Skeletal muscle satellite cell (primary cell): ENCODE measurements at regions not wholly inside any gene's neighbourhood (a gene's known extent, or its start where the extent isn't known, plus 50 kb on each side); places are given as distances from the start of the nearest gene placed in this dataset.
"Not testable (repeated sequence)": the region's sequence is repeated elsewhere in the genome, so short reads cannot be mapped to it uniquely, and the experiment has no call there.

ENCODE experiments used
- H3K27me3 ChIP-seq: 2 replicates; pipeline ENCODE4 v1.7.0; 2013; ENCODE audit warnings: low read length; ENCODE audit not compliant: control insufficient read depth, insufficient read depth
- H3K36me3 ChIP-seq: 2 replicates; pipeline ENCODE4 v1.7.0; 2013; ENCODE audit warnings: mild to moderate bottlenecking, control low read depth, low read length; ENCODE audit not compliant: insufficient read depth
- H3K4me1 ChIP-seq: 2 replicates; pipeline ENCODE4 v1.7.0; 2013; ENCODE audit warnings: low read length; ENCODE audit not compliant: control insufficient read depth, insufficient read depth
- H3K4me2 ChIP-seq: 2 replicates; pipeline ENCODE4 v1.7.0; 2013; ENCODE audit warnings: mild to moderate bottlenecking, low read length
- H3K4me3 ChIP-seq: 2 replicates; pipeline ENCODE4 v1.7.0; 2013; ENCODE audit warnings: low read length
- H3K9ac ChIP-seq: 2 replicates; pipeline ENCODE4 v1.7.0; 2013; ENCODE audit warnings: mild to moderate bottlenecking, low read depth, low read length, moderate library complexity
- H3K9me3 ChIP-seq: replicated peaks from 2 replicates; pipeline ENCODE4 v1.7.0; 2013; ENCODE audit warnings: mild to moderate bottlenecking, control low read depth, low read length

DNA sequence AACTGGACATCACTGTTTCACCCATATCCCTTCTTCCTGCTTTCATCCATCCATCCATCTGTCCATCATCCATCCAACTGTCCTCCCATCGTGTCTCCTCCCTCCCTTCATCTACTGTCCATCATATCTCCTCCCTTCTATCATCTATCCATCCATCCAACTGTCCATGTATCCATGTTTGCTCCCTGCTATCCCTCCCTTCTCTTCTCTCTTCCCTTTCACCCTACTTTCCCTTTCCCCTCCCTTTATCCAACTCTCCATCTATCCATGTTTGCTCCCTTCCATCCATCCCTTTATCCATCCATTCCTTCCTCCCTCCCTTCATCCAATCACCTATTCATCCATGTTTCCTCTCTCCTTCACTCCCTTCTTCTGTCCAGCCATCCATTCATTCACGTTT, 92.6 kb upstream of the CTBP2 start:
- Histone ChIP-seq H3K36me3 (no peaks in the 10 kb centered on the region), H3K4me1 (no peaks in the 10 kb centered on the region), H3K4me3 (no peak overlapping the region), H3K27me3 (peaks cover 13% of the 10 kb centered on the region), H3K9ac (no peak overlapping the region), H3K9me3 (no peaks in the 10 kb centered on the region), H3K4me2 (no peak overlapping the region)

DNA sequence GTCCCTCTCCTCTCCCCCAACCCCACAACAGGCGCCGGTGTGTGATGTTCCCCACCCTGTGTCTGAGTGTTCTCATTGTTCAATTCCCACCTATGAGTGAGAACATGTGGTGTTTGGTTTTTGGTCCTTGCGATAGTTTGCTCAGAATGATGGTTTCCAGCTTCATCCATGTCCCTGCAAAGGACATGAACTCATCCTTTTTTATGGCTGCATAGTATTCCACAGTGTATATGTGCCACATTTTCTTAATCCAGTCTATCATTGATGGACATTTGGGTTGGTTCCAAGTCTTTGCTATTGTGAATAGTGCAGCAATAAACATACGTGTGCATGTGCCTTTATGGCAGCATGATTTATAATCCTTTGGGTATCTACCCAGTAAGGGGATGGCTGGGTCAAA, 90.5 kb upstream of the CTBP2 start:
- H3K4me2 ChIP-seq, H3K9ac ChIP-seq: not testable (repeated sequence)

DNA sequence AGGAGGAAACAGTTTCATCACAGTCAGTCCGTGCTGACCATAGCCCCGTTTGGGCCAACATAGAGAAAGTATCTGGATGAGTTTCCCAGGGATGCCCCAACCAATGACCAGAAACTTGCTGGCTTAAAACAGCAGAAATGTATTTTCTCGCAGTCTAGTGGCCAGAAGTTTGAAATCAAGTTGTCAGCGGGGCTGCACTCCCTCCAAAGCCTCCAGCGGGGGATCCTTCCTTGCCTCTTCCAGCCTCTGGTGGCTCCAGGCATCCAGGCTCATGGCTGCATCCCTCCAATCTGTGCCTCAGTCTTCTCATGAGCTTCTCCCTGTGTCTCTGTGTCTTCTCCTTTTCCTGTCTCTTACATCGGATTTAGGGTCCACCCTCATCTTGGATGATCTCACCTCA, 89.6 kb upstream of the CTBP2 start:
- Histone ChIP-seq H3K4me3 (no peak overlapping the region), H3K9ac (no peak overlapping the region), H3K27me3 (peaks cover 23% of the 10 kb centered on the region), H3K36me3 (no peaks in the 10 kb centered on the region), H3K4me2 (no peak overlapping the region), H3K4me1 (no peaks in the 10 kb centered on the region), H3K9me3 (no peaks in the 10 kb centered on the region)

More for the DNA sequence above, 90.5 kb upstream of the CTBP2 start:
- H3K9me3 ChIP-seq, H3K36me3 ChIP-seq, H3K4me1 ChIP-seq, H3K4me3 ChIP-seq: not testable (repeated sequence)
- peaks cover 20% of the 10 kb centered on the region for H3K27me3 ChIP-seq

DNA sequence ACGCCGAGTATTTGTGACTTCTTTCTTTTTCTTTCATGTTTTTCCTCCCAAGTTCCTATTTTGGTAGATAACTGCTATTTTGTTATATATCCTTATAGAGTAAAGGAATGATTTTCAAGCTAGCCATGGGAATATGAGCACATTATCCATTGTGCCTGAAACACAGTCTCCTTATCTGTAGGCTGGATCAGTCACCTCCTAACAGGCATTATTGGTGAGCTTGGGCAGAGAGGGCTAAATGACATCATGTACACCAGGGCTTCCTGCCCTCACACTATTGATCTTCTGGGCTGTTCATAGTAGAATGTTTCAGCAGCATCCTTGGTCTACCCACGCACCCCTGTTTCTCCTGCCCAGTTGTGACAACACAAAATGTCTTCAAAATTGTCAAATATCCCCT, 88.1 kb upstream of the CTBP2 start:
- Histone ChIP-seq H3K4me3 (no peak overlapping the region), H3K27me3 (peaks cover 26% of the 10 kb centered on the region), H3K36me3 (no peaks in the 10 kb centered on the region), H3K9me3 (no peaks in the 10 kb centered on the region), H3K4me2 (no peak overlapping the region), H3K9ac (no peak overlapping the region), H3K4me1 (no peaks in the 10 kb centered on the region)

DNA sequence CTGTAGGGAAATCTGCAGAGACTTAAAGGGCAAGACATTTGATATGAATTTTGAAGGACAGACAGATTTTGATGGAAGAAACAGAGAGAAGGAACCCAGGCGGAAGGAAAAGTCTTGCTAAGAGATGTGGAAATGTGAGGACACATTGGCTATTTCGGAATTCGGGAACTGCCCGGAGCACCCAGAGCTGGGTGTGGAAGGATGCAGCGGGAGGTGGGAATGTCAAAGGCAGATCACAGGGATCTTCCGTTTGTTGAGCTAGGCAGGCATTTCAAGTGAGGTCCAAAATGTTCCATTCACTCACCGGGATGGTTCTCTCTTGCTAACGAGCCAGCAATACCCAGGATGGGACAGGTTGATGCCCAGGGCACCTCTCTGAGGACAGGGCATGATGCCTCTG, 87.2 kb upstream of the CTBP2 start:
- H3K36me3 ChIP-seq: no peaks in the 10 kb centered on the region
- H3K9me3 ChIP-seq: no peaks in the 10 kb centered on the region
- H3K9ac ChIP-seq: no peak overlapping the region
- H3K4me1 ChIP-seq: no peaks in the 10 kb centered on the region
- H3K4me2 ChIP-seq: no peak overlapping the region
- peaks cover 28% of the 10 kb centered on the region for H3K27me3 ChIP-seq
- H3K4me3 ChIP-seq: no peak overlapping the region

DNA sequence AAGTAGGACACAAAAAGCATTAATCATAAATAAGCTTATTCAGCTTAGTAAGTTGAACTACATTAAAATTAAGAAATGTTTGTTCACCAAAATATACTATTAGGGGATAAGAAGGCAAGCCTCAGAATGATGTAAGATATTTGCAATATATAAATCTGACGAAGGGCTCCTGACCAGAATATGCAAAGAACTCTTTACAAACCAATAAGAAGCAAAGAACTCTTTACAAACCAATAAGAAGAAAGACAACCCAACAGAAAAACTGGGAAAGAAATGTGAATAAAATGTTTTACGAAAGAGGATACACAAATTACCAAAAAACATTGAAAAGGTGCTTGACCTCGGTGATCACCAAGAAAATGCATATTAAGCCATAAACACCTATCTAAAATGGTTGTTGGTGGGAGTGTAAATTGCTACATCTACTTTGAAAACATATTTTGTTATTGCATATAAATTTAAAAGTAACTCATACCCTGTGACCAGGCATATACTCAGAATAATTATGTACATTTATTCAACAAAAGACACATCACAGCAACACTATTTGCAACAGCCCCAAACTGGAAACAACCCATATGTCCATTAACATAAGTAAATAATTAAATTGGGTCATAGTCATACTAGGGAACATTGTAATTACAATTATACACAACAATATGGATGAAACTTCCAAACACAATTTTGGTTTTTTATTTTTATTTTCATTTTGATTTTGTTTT, 83.3 kb upstream of the CTBP2 start:
- H3K27me3 ChIP-seq: peaks cover 29% of the 10 kb centered on the region
- no peaks in the 10 kb centered on the region for H3K4me1 ChIP-seq
- H3K9me3 ChIP-seq: no peaks in the 10 kb centered on the region
- no peaks in the 10 kb centered on the region for H3K36me3 ChIP-seq
- no peak overlapping the region for H3K9ac ChIP-seq
- H3K4me3 ChIP-seq: no peak overlapping the region
- no peak overlapping the region for H3K4me2 ChIP-seq

DNA sequence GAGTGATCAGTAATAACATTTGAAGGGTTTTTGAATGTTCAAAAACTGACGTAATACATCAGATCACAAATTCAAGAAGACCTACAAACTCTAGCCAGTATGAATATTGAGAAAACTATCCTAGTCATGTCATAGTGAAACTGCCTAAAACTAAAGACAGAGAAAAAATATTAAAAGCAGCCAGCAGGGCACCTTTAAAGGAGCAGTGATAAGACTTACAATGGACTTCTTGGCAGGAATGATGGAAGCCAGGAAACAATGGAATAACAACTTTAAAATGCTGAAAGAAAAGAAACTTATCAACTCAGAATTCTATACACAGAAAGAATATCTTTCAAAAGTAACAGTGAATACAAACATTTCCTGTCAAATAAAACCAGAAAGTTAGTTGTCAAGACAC, 78.3 kb upstream of the CTBP2 start:
- Histone ChIP-seq H3K9me3 (no peaks in the 10 kb centered on the region), H3K4me1 (peaks cover 6% of the 10 kb centered on the region), H3K36me3 (no peaks in the 10 kb centered on the region), H3K9ac (no peak overlapping the region), H3K4me3 (no peak overlapping the region), H3K4me2 (no peak overlapping the region), H3K27me3 (peaks cover 6% of the 10 kb centered on the region)

DNA sequence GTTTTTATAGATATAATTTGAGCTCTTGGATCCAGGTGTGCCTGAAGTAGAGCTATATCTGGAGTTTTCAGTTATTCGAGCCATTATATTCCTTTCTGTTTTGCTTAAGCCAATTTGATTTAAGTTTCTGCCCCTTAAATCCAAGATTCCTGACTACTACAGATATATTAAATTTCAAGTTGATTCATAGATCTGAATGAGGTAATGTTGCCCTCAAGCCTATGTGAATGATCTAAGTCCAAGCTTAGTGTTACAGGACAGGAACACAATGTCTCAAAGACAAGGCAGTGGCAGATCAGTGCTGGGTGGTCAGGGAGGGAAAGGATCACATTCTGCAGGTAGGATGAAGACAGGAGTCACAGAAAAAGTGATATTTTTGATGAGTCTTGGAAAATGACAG, 75.7 kb upstream of the CTBP2 start:
- no peaks in the 10 kb centered on the region for H3K36me3 ChIP-seq
- H3K4me1 ChIP-seq: peaks cover 25% of the 10 kb centered on the region
- no peaks in the 10 kb centered on the region for H3K9me3 ChIP-seq
- H3K9ac ChIP-seq: no peak overlapping the region
- no peak overlapping the region for H3K4me2 ChIP-seq
- H3K4me3 ChIP-seq: no peak overlapping the region
- no peaks in the 10 kb centered on the region for H3K27me3 ChIP-seq

DNA sequence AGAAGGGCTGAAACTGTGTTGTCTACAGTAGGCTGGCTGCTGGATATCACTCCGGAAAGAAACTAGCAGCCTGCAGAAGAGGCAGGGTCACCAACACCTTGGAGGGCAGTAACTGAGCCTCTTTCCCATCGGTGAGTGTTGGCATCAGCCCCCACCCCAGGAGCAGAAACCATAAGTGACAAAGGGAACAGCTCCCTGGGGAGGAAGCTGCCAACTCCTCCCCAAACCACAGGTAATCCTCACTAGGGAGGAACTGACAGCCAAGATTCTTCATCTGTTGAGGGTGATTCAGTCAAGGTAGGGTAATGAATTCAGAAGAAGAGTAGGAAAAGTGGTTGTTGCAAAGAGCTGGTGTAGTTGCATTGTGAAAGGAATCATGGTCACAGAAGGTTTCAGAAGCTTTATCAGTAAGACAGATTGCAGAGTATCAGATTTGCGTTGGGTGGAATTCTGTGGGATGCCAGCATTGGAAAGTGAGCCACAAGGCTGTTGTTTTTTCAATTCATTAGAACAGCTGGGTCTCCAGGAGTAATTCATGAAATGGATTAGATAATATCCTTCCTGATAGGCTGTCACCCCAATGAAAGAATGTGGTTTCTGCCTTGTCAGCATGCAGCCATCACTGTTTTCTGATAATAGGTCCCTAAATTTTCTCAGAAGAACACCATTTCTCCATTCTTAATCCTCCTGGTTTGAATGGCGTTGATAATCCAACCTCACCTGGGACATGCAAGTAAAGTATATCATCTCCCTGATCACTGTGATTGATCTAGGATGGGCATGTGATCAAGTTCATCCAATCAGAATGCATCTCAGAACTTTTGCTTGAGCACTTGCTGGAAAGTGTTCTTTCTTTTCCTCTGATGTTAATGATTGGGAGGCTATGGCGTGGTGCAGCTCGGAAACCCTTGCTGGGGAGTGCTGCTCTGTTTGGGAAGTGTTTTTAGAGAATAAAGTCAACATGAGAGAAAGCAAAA, 75.0 kb upstream of the CTBP2 start:
- Histone ChIP-seq H3K36me3 (no peaks in the 10 kb centered on the region), H3K4me3 (no peak overlapping the region), H3K9me3 (no peaks in the 10 kb centered on the region), H3K9ac (no peak overlapping the region), H3K4me2 (no peak overlapping the region), H3K27me3 (no peaks in the 10 kb centered on the region), H3K4me1 (peaks cover 28% of the 10 kb centered on the region)

DNA sequence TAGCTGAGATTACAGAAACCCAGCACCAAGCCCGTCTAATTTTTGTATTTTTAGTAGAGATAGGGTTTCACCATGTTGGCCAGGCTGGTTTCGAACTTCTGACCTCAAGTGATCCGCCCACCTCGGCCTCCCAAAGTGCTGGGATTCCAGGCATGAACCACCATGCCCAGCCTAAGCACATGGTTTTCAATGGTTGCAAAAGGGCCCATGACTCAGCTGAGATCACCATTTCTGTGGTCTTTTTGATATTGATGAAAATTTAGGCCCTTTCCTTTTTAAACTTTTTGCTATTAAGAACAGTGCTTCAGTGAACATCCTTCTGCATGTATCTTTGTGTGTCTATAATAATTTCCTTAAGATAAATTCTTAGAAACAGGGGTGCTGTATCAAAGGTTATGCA, 74.2 kb upstream of the CTBP2 start:
- not testable (repeated sequence) for H3K27me3 ChIP-seq, H3K4me2 ChIP-seq, H3K36me3 ChIP-seq, H3K4me3 ChIP-seq, H3K9me3 ChIP-seq, H3K9ac ChIP-seq
- H3K4me1 ChIP-seq: peaks cover 28% of the 10 kb centered on the region

DNA sequence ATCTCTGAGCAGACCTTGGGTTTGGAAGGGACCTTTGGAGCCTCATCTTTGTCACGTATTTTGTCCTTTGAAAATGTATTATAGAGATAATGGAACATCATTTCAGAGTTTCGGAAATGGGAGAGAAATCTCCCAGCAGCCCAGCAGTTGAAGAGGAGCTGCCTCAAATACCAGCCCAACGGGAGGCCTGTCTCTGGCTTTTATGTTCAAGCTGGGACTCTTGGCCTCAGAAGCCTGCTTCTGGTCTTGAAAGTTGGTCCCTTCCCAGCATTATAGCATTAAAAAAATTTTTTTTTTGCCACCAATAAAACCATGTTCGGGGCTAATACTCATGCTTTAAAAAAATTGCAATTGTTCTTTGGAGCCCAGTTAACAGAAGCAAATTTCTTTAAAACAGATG, 73.4 kb upstream of the CTBP2 start:
- H3K4me3 ChIP-seq: no peak overlapping the region
- H3K9me3 ChIP-seq: no peaks in the 10 kb centered on the region
- H3K9ac ChIP-seq: no peak overlapping the region
- H3K36me3 ChIP-seq: no peaks in the 10 kb centered on the region
- H3K4me2 ChIP-seq: no peak overlapping the region
- H3K4me1 ChIP-seq: peaks cover 28% of the 10 kb centered on the region
- no peaks in the 10 kb centered on the region for H3K27me3 ChIP-seq
